ENCODE measurements at regions not wholly inside any gene's neighbourhood (a gene's known extent, or its start where the extent isn't known, plus 50 kb on each side); places are given as distances from the start of the nearest gene placed in this dataset.
"Not testable (repeated sequence)": the region's sequence is repeated elsewhere in the genome, so short reads cannot be mapped to it uniquely, and the experiment has no call there.

DNA sequence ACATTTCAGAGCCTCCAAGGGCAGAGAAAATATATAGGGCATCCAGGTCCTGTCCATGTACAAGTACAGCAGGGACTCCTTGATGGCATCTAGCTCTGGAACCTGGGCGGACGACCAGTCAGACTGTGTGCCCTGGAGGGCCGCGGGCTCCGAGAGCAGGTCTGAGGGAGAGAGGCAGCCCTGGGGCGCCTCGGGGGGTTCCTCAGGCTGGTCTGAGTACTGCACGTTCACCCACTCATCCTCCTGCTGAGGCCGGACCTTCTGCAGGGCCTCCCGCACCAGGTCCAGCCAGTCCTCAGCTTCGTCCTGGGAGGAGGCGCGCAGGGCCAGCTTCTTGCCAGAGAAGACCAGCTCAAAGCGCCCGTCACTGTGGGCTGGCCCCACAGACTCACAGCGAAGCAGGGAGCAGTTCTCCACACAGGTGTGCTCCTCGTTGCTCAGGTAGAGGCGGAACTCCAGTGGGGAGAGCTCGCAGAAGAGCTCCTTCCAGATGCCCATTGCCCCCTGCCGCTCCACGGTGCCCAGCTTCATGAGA lies 118.8 kb downstream of the LRRC37A3 start:
- not testable (repeated sequence) for TF ChIP-seq POLR2AphosphoS5 (IDR thresholded peaks at IDR 0.05; ENCODE audit: low read depth); ZNF331 (CRISPR knock-in tag; IDR thresholded peaks at IDR 0.05; ENCODE audit: low read depth); EZH2 (IDR thresholded peaks at IDR 0.05; ENCODE audit: low read depth, unreplicated experiment); ZNF114 (CRISPR knock-in tag; IDR thresholded peaks at IDR 0.05); EZH2phosphoT487 (IDR thresholded peaks at IDR 0.05; ENCODE audit: unreplicated experiment); NANOG (IDR thresholded peaks at IDR 0.05; ENCODE audit: borderline replicate concordance); JUNB (IDR thresholded peaks at IDR 0.05; ENCODE audit: unreplicated experiment); CREB1 (CRISPR knock-in tag; IDR thresholded peaks at IDR 0.05; ENCODE audit: low read depth)
- TF ChIP-seq, protein P1, sequence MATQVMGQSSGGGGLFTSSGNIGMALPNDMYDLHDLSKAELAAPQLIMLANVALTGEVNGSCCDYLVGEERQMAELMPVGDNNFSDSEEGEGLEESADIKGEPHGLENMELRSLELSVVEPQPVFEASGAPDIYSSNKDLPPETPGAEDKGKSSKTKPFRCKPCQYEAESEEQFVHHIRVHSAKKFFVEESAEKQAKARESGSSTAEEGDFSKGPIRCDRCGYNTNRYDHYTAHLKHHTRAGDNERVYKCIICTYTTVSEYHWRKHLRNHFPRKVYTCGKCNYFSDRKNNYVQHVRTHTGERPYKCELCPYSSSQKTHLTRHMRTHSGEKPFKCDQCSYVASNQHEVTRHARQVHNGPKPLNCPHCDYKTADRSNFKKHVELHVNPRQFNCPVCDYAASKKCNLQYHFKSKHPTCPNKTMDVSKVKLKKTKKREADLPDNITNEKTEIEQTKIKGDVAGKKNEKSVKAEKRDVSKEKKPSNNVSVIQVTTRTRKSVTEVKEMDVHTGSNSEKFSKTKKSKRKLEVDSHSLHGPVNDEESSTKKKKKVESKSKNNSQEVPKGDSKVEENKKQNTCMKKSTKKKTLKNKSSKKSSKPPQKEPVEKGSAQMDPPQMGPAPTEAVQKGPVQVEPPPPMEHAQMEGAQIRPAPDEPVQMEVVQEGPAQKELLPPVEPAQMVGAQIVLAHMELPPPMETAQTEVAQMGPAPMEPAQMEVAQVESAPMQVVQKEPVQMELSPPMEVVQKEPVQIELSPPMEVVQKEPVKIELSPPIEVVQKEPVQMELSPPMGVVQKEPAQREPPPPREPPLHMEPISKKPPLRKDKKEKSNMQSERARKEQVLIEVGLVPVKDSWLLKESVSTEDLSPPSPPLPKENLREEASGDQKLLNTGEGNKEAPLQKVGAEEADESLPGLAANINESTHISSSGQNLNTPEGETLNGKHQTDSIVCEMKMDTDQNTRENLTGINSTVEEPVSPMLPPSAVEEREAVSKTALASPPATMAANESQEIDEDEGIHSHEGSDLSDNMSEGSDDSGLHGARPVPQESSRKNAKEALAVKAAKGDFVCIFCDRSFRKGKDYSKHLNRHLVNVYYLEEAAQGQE (IDR thresholded peaks at IDR 0.05; ENCODE audit: unreplicated experiment): not testable (repeated sequence)
- TF ChIP-seq, protein P2, sequence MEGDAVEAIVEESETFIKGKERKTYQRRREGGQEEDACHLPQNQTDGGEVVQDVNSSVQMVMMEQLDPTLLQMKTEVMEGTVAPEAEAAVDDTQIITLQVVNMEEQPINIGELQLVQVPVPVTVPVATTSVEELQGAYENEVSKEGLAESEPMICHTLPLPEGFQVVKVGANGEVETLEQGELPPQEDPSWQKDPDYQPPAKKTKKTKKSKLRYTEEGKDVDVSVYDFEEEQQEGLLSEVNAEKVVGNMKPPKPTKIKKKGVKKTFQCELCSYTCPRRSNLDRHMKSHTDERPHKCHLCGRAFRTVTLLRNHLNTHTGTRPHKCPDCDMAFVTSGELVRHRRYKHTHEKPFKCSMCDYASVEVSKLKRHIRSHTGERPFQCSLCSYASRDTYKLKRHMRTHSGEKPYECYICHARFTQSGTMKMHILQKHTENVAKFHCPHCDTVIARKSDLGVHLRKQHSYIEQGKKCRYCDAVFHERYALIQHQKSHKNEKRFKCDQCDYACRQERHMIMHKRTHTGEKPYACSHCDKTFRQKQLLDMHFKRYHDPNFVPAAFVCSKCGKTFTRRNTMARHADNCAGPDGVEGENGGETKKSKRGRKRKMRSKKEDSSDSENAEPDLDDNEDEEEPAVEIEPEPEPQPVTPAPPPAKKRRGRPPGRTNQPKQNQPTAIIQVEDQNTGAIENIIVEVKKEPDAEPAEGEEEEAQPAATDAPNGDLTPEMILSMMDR (conservative IDR thresholded peaks at IDR 0.05; ENCODE audit: low read depth in 2 of 2): not testable (repeated sequence)
- TF ChIP-seq, protein P3, sequence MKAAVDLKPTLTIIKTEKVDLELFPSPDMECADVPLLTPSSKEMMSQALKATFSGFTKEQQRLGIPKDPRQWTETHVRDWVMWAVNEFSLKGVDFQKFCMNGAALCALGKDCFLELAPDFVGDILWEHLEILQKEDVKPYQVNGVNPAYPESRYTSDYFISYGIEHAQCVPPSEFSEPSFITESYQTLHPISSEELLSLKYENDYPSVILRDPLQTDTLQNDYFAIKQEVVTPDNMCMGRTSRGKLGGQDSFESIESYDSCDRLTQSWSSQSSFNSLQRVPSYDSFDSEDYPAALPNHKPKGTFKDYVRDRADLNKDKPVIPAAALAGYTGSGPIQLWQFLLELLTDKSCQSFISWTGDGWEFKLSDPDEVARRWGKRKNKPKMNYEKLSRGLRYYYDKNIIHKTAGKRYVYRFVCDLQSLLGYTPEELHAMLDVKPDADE (IDR thresholded peaks at IDR 0.05): not testable (repeated sequence)
- TF ChIP-seq, protein P4, sequence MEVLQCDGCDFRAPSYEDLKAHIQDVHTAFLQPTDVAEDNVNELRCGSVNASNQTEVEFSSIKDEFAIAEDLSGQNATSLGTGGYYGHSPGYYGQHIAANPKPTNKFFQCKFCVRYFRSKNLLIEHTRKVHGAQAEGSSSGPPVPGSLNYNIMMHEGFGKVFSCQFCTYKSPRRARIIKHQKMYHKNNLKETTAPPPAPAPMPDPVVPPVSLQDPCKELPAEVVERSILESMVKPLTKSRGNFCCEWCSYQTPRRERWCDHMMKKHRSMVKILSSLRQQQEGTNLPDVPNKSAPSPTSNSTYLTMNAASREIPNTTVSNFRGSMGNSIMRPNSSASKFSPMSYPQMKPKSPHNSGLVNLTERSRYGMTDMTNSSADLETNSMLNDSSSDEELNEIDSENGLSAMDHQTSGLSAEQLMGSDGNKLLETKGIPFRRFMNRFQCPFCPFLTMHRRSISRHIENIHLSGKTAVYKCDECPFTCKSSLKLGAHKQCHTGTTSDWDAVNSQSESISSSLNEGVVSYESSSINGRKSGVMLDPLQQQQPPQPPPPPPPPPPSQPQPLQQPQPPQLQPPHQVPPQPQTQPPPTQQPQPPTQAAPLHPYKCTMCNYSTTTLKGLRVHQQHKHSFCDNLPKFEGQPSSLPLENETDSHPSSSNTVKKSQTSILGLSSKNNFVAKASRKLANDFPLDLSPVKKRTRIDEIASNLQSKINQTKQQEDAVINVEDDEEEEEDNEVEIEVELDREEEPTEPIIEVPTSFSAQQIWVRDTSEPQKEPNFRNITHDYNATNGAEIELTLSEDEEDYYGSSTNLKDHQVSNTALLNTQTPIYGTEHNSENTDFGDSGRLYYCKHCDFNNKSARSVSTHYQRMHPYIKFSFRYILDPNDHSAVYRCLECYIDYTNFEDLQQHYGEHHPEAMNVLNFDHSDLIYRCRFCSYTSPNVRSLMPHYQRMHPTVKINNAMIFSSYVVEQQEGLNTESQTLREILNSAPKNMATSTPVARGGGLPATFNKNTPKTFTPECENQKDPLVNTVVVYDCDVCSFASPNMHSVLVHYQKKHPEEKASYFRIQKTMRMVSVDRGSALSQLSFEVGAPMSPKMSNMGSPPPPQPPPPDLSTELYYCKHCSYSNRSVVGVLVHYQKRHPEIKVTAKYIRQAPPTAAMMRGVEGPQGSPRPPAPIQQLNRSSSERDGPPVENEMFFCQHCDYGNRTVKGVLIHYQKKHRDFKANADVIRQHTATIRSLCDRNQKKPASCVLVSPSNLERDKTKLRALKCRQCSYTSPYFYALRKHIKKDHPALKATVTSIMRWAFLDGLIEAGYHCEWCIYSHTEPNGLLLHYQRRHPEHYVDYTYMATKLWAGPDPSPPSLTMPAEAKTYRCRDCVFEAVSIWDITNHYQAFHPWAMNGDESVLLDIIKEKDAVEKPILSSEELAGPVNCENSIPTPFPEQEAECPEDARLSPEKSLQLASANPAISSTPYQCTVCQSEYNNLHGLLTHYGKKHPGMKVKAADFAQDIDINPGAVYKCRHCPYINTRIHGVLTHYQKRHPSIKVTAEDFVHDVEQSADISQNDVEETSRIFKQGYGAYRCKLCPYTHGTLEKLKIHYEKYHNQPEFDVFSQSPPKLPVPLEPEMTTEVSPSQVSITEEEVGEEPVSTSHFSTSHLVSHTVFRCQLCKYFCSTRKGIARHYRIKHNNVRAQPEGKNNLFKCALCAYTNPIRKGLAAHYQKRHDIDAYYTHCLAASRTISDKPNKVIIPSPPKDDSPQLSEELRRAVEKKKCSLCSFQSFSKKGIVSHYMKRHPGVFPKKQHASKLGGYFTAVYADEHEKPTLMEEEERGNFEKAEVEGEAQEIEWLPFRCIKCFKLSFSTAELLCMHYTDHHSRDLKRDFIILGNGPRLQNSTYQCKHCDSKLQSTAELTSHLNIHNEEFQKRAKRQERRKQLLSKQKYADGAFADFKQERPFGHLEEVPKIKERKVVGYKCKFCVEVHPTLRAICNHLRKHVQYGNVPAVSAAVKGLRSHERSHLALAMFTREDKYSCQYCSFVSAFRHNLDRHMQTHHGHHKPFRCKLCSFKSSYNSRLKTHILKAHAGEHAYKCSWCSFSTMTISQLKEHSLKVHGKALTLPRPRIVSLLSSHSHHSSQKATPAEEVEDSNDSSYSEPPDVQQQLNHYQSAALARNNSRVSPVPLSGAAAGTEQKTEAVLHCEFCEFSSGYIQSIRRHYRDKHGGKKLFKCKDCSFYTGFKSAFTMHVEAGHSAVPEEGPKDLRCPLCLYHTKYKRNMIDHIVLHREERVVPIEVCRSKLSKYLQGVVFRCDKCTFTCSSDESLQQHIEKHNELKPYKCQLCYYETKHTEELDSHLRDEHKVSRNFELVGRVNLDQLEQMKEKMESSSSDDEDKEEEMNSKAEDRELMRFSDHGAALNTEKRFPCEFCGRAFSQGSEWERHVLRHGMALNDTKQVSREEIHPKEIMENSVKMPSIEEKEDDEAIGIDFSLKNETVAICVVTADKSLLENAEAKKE (CRISPR knock-in tag; IDR thresholded peaks at IDR 0.05): not testable (repeated sequence)

Data from GM23338 (cell line).